HEK293 (cell line): ENCODE measurements at regions not wholly inside any gene's neighbourhood (a gene's known extent, or its start where the extent isn't known, plus 50 kb on each side); places are given as distances from the start of the nearest gene placed in this dataset.

ENCODE experiments used
- CTCF ChIA-PET: fragments of 350-600 bp; formaldehyde crosslinking; extraction: SDS; loops from one replicate; lab custom pipeline; 2021; ENCODE audit warnings: antibody characterized with exemption; lab: Yijun Ruan, JAX
- POLR2A ChIA-PET: fragments of 300-600 bp; formaldehyde crosslinking; extraction: SDS; loops from one replicate; lab custom pipeline; 2020; ENCODE audit warnings: antibody characterized with exemption, inconsistent platforms; lab: Yijun Ruan, JAX
- H3K27ac ChIP-seq: fragments of 200-500 bp; sonication (Bioruptor generic); 2 replicates; pipeline ENCODE4 v1.5.1; 2014; ENCODE audit warnings: low read depth, low read length, control low read depth, inconsistent platforms; ENCODE audit errors: extremely low read depth
- H3K36me3 ChIP-seq, 2 experiments: fragments of 200-500 bp in 1 of 2; sonication (Bioruptor generic) in 1 of 2; 1 replicate in 1 of 2; 2 replicates in 1 of 2; pipeline ENCODE4 v1.5.1; 2014 to 2017; ENCODE audit warnings: inconsistent platforms in 2 of 2, low read length in 2 of 2; ENCODE audit not compliant: control insufficient read depth in 2 of 2, insufficient read depth in 1 of 2
- H3K4me1 ChIP-seq: fragments of 200-500 bp; sonication (Bioruptor generic); 2 replicates; pipeline ENCODE4 v1.5.1; 2014; ENCODE audit warnings: mild to moderate bottlenecking, low read length, inconsistent platforms; ENCODE audit not compliant: control insufficient read depth, insufficient read depth
- H3K4me3 ChIP-seq: 2 replicates; pipeline ENCODE4 v1.5.1; 2011; ENCODE audit warnings: low read depth, mild to moderate bottlenecking, control low read depth, low read length, moderate library complexity
- H3K9me3 ChIP-seq: fragments of 200-500 bp; sonication (Bioruptor generic); 2 replicates; pipeline ENCODE4 v1.5.1; 2014; ENCODE audit warnings: low read depth, low read length, inconsistent platforms; ENCODE audit not compliant: control insufficient read depth, insufficient read depth
- GFI1B ChIP-seq: fragments of 450-650 bp; formaldehyde crosslinking; IDR thresholded peaks from 2 replicates; pipeline ENCODE4 v1.5.1; 2016; ENCODE audit warnings: missing biosample characterization, missing genetic modification characterization
- GLIS2 ChIP-seq: fragments of 450-650 bp; formaldehyde crosslinking; IDR thresholded peaks from 2 replicates; pipeline ENCODE4 v1.5.1; 2016; ENCODE audit warnings: missing biosample characterization, missing genetic modification characterization
- KLF1 ChIP-seq: fragments of 450-650 bp; formaldehyde crosslinking; IDR thresholded peaks from 2 replicates; pipeline ENCODE4 v1.5.1; 2016; ENCODE audit warnings: missing biosample characterization, missing genetic modification characterization
- KLF8 ChIP-seq: fragments of 450-650 bp; formaldehyde crosslinking; IDR thresholded peaks from 2 replicates; pipeline ENCODE4 v1.5.1; 2016; ENCODE audit warnings: missing biosample characterization, missing genetic modification characterization
- SCRT1 ChIP-seq: fragments of 450-650 bp; formaldehyde crosslinking; IDR thresholded peaks from 2 replicates; pipeline ENCODE4 v1.5.1; 2016; ENCODE audit warnings: missing biosample characterization, missing genetic modification characterization, borderline replicate concordance
- SETDB1 ChIP-seq: IDR thresholded peaks from one replicate; pipeline ENCODE4 v1.6.1; 2017; ENCODE audit warnings: mild to moderate bottlenecking, low read length, moderate library complexity, mixed read lengths; ENCODE audit not compliant: insufficient read length
- ZBTB48 ChIP-seq: fragments of 450-650 bp; formaldehyde crosslinking; IDR thresholded peaks from 2 replicates; pipeline ENCODE4 v1.5.1; 2016; ENCODE audit warnings: missing biosample characterization, missing genetic modification characterization
- ZNF114 ChIP-seq: fragments of 450-650 bp; formaldehyde crosslinking; IDR thresholded peaks from 2 replicates; pipeline ENCODE4 v1.5.0; 2017; ENCODE audit warnings: missing biosample characterization, missing genetic modification characterization
- ZNF174 ChIP-seq: fragments of 450-650 bp; formaldehyde crosslinking; IDR thresholded peaks from 2 replicates; pipeline ENCODE4 v1.5.0; 2017; ENCODE audit warnings: missing biosample characterization, mild to moderate bottlenecking, missing genetic modification characterization
- ZNF184 ChIP-seq: fragments of 450-650 bp; IDR thresholded peaks from 2 replicates; pipeline ENCODE4 v1.5.1; 2018; ENCODE audit warnings: missing biosample characterization, mild to moderate bottlenecking, missing genetic modification characterization
- ZNF19 ChIP-seq: fragments of 450-650 bp; formaldehyde crosslinking; IDR thresholded peaks from 2 replicates; pipeline ENCODE4; 2016; ENCODE audit warnings: missing biosample characterization, missing genetic modification characterization, low read depth
- ZNF2 ChIP-seq: fragments of 450-650 bp; formaldehyde crosslinking; IDR thresholded peaks from 2 replicates; pipeline ENCODE4 v1.5.1; 2016; ENCODE audit warnings: missing biosample characterization, missing genetic modification characterization
- ZNF433 ChIP-seq: fragments of 450-650 bp; formaldehyde crosslinking; IDR thresholded peaks from 2 replicates; pipeline ENCODE4 v1.5.1; 2016; ENCODE audit warnings: missing biosample characterization, missing genetic modification characterization, low read depth
- ZNF510 ChIP-seq: fragments of 450-650 bp; formaldehyde crosslinking; IDR thresholded peaks from 2 replicates; pipeline ENCODE4 v1.5.1; 2018; ENCODE audit warnings: mild to moderate bottlenecking, missing genetic modification characterization, missing biosample characterization; ENCODE audit not compliant: insufficient replicate concordance
- ZNF529 ChIP-seq: fragments of 450-650 bp; formaldehyde crosslinking; IDR thresholded peaks from 2 replicates; pipeline ENCODE4 v1.5.1; 2017; ENCODE audit warnings: missing genetic modification characterization, missing biosample characterization; ENCODE audit not compliant: insufficient replicate concordance
- ZNF623 ChIP-seq: fragments of 450-650 bp; formaldehyde crosslinking; IDR thresholded peaks from 2 replicates; pipeline ENCODE4 v1.5.1; 2016; ENCODE audit warnings: missing biosample characterization, missing genetic modification characterization
- ZNF707 ChIP-seq: fragments of 450-650 bp; formaldehyde crosslinking; IDR thresholded peaks from 2 replicates; pipeline ENCODE4 v1.5.1; 2016; ENCODE audit warnings: missing biosample characterization, missing genetic modification characterization
- TF ChIP-seq, protein P1 (sequence below): fragments of 450-650 bp; formaldehyde crosslinking; IDR thresholded peaks from 2 replicates; pipeline ENCODE4 v1.5.1; 2017; ENCODE audit warnings: missing biosample characterization, missing genetic modification characterization
- TF ChIP-seq, protein P2 (sequence below): fragments of 450-650 bp; formaldehyde crosslinking; IDR thresholded peaks from 2 replicates; pipeline ENCODE4 v1.5.0; 2017; ENCODE audit warnings: missing biosample characterization, missing genetic modification characterization, borderline replicate concordance
- TF ChIP-seq, protein P3 (sequence below): fragments of 450-650 bp; formaldehyde crosslinking; IDR thresholded peaks from 2 replicates; pipeline ENCODE4 v1.5.1; 2016; ENCODE audit warnings: missing biosample characterization, missing genetic modification characterization
- TF ChIP-seq, protein P4 (sequence below): fragments of 450-650 bp; formaldehyde crosslinking; IDR thresholded peaks from 2 replicates; pipeline ENCODE4 v1.5.1; 2016; ENCODE audit warnings: missing biosample characterization, missing genetic modification characterization
- TF ChIP-seq, protein P5 (sequence below): fragments of 450-650 bp; formaldehyde crosslinking; IDR thresholded peaks from 2 replicates; pipeline ENCODE4 v1.5.1; 2016; ENCODE audit warnings: missing biosample characterization, missing genetic modification characterization
- TF ChIP-seq, protein P6 (sequence below): fragments of 450-650 bp; formaldehyde crosslinking; IDR thresholded peaks from 2 replicates; pipeline ENCODE4 v1.5.1; 2016; ENCODE audit warnings: missing biosample characterization, missing genetic modification characterization

DNA sequence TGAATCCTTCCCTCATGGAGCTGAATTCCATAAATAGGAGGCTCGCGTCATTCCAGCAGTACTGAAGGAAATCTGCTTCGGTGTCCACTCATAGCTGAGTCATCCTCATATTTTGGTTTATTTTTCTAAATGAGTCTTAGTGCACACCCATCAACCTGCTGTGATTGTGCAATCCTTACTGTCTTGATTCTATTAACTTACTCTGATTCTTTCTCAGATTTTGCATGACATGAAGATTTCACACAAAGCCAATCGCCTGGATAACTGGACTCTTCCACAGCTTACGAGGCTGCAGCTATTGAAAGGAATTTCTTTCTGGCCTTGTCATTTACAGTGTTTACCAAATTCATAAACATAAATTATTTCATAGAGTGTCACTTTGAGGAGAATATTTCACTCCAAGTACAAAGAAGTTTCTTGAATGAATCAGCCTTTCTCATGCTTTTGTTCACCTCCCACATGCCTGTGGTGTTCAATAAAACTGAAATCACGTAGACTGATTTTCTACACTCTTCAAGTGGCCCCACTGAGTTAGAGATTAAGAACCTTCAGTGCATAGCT is 207.6 kb upstream of the SLITRK2 start (continued):
- TF ChIP-seq ZNF510 (tag by site-specific recombination) (no peak), ZNF707 (tag by site-specific recombination) (no peak)
- TF ChIP-seq, protein P1, sequence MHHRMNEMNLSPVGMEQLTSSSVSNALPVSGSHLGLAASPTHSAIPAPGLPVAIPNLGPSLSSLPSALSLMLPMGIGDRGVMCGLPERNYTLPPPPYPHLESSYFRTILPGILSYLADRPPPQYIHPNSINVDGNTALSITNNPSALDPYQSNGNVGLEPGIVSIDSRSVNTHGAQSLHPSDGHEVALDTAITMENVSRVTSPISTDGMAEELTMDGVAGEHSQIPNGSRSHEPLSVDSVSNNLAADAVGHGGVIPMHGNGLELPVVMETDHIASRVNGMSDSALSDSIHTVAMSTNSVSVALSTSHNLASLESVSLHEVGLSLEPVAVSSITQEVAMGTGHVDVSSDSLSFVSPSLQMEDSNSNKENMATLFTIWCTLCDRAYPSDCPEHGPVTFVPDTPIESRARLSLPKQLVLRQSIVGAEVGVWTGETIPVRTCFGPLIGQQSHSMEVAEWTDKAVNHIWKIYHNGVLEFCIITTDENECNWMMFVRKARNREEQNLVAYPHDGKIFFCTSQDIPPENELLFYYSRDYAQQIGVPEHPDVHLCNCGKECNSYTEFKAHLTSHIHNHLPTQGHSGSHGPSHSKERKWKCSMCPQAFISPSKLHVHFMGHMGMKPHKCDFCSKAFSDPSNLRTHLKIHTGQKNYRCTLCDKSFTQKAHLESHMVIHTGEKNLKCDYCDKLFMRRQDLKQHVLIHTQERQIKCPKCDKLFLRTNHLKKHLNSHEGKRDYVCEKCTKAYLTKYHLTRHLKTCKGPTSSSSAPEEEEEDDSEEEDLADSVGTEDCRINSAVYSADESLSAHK (tag by site-specific recombination): no peak

DNA sequence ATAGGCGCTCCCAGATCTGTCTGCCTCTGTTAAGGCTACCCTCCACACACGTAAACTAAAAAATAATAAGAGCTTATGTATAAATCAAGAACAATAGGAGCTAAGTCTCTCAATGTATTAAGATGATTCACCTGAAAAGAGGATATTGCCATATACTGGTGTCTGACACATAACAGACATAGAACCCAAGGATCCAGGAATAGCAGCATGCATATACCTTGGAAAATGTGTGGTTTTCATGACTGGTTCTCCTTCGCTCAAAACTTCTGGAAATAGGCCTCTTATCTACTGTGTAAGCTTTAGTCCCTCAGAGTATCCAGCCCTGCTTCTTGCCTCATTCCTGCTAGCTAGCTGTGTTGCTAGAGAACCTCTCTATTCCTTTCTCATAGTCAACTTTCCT is 203.7 kb upstream of the SLITRK2 start:
- ChIA-PET CTCF (interaction anchor here (0.6 kb wide), 1 partner anchor 210 kb away, joined by 3 read pairs; no protein-coding TSS in a partner anchor), POLR2A (no interaction called here)

DNA sequence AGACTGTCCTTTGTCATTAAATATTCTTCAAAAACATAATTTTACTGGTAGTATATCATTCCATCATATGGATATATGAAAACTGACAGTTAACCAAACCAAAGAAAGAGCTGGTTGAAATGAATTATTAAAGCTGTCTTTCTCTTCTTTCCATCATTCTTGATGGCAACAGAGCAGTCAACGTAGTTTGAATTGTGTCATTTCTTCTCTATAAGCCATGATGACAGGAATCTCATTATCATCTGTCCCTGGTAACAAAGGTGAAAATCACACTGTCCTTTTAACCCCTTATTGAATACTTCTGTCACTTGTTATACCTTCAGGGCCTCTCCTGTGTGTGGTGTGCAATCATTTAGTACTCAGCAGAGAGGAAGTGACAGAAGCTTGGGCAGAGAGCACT is 197.0 kb upstream of the SLITRK2 start:
- Histone ChIP-seq H3K36me3 (no peaks in the 10 kb centered on the region), H3K4me3 (no peak overlapping the region), H3K9me3 (no peaks in the 10 kb centered on the region), H3K27ac (no peak overlapping the region), H3K4me1 (no peaks in the 10 kb centered on the region)
- CTCF ChIA-PET: no interaction called here
- POLR2A ChIA-PET: no interaction called here
- TF ChIP-seq KLF8 (tag by site-specific recombination) (no peak), ZNF529 (no peak), SCRT1 (tag by site-specific recombination) (no peak), ZNF623 (tag by site-specific recombination) (no peak), ZBTB48 (tag by site-specific recombination) (no peak), GLIS2 (no peak), GFI1B (tag by site-specific recombination) (no peak)
- TF ChIP-seq, protein P2, sequence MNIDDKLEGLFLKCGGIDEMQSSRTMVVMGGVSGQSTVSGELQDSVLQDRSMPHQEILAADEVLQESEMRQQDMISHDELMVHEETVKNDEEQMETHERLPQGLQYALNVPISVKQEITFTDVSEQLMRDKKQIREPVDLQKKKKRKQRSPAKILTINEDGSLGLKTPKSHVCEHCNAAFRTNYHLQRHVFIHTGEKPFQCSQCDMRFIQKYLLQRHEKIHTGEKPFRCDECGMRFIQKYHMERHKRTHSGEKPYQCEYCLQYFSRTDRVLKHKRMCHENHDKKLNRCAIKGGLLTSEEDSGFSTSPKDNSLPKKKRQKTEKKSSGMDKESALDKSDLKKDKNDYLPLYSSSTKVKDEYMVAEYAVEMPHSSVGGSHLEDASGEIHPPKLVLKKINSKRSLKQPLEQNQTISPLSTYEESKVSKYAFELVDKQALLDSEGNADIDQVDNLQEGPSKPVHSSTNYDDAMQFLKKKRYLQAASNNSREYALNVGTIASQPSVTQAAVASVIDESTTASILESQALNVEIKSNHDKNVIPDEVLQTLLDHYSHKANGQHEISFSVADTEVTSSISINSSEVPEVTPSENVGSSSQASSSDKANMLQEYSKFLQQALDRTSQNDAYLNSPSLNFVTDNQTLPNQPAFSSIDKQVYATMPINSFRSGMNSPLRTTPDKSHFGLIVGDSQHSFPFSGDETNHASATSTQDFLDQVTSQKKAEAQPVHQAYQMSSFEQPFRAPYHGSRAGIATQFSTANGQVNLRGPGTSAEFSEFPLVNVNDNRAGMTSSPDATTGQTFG (tag by site-specific recombination): no peak
- TF ChIP-seq, protein P3, sequence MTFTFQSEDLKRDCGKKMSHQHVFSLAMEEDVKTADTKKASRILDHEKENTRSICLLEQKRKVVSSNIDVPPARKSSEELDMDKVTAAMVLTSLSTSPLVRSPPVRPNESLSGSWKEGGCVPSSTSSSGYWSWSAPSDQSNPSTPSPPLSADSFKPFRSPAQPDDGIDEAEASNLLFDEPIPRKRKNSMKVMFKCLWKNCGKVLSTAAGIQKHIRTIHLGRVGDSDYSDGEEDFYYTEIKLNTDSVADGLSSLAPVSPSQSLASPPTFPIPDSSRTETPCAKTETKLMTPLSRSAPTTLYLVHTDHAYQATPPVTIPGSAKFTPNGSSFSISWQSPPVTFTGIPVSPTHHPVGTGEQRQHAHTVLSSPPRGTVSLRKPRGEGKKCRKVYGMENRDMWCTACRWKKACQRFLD (tag by site-specific recombination): no peak
- TF ChIP-seq, protein P4, sequence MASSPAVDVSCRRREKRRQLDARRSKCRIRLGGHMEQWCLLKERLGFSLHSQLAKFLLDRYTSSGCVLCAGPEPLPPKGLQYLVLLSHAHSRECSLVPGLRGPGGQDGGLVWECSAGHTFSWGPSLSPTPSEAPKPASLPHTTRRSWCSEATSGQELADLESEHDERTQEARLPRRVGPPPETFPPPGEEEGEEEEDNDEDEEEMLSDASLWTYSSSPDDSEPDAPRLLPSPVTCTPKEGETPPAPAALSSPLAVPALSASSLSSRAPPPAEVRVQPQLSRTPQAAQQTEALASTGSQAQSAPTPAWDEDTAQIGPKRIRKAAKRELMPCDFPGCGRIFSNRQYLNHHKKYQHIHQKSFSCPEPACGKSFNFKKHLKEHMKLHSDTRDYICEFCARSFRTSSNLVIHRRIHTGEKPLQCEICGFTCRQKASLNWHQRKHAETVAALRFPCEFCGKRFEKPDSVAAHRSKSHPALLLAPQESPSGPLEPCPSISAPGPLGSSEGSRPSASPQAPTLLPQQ (tag by site-specific recombination): no peak

More for the DNA sequence above, 203.7 kb upstream of the SLITRK2 start:
- H3K27ac ChIP-seq: no peak overlapping the region
- no peaks in the 10 kb centered on the region for H3K9me3 ChIP-seq
- no peak overlapping the region for H3K4me3 ChIP-seq
- TF ChIP-seq ZNF114: no peak
- TF ChIP-seq ZNF19 (tag by site-specific recombination): no peak
- no peak for TF ChIP-seq SETDB1
- no peak for TF ChIP-seq ZNF433
- no peak for TF ChIP-seq ZNF2
- TF ChIP-seq ZNF174: no peak
- TF ChIP-seq, protein P5, sequence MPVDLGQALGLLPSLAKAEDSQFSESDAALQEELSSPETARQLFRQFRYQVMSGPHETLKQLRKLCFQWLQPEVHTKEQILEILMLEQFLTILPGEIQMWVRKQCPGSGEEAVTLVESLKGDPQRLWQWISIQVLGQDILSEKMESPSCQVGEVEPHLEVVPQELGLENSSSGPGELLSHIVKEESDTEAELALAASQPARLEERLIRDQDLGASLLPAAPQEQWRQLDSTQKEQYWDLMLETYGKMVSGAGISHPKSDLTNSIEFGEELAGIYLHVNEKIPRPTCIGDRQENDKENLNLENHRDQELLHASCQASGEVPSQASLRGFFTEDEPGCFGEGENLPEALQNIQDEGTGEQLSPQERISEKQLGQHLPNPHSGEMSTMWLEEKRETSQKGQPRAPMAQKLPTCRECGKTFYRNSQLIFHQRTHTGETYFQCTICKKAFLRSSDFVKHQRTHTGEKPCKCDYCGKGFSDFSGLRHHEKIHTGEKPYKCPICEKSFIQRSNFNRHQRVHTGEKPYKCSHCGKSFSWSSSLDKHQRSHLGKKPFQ: no peak
- no peak for TF ChIP-seq KLF1 (tag by site-specific recombination)
- no peak for TF ChIP-seq ZNF184 (tag by site-specific recombination)
- TF ChIP-seq, protein P6, sequence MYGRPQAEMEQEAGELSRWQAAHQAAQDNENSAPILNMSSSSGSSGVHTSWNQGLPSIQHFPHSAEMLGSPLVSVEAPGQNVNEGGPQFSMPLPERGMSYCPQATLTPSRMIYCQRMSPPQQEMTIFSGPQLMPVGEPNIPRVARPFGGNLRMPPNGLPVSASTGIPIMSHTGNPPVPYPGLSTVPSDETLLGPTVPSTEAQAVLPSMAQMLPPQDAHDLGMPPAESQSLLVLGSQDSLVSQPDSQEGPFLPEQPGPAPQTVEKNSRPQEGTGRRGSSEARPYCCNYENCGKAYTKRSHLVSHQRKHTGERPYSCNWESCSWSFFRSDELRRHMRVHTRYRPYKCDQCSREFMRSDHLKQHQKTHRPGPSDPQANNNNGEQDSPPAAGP: no peak
- H3K36me3 ChIP-seq: no peaks in the 10 kb centered on the region
- no peaks in the 10 kb centered on the region for H3K4me1 ChIP-seq
